Activated naive CD4-positive, alpha-beta T cell treated with anti-CD3 and anti-CD28 coated beads, Interleukin-2, amount 10 ng/mL, durations not matched to agents 7 days and 5 days (primary cell): ENCODE measurements at regions not wholly inside any gene's neighbourhood (a gene's known extent, or its start where the extent isn't known, plus 50 kb on each side); places are given as distances from the start of the nearest gene placed in this dataset.
"Not testable (repeated sequence)": the region's sequence is repeated elsewhere in the genome, so short reads cannot be mapped to it uniquely, and the experiment has no call there.

Experiments used
- CTCF ChIA-PET: fragments of 350-600 bp; sonication (Branson Sonifier 250); formaldehyde crosslinking; loops from one replicate; lab custom pipeline; 2021; ENCODE audit warnings: antibody characterized with exemption; lab: Charles Lee
- DNase-seq: peaks from one replicate; pipeline ENCODE4 v3.0.0-alpha.2; 2020
- H3K27ac Mint-ChIP-seq: one replicate; pipeline ENCODE4 v1.8.0; 2021; ENCODE audit warnings: mild to moderate bottlenecking, moderate library complexity, mixed read lengths
- H3K27me3 Mint-ChIP-seq: one replicate; pipeline ENCODE4 v1.8.0; 2021; ENCODE audit warnings: mild to moderate bottlenecking, mixed read lengths
- H3K36me3 Mint-ChIP-seq: one replicate; pipeline ENCODE4 v1.8.0; 2021; ENCODE audit warnings: mixed read lengths
- H3K4me1 Mint-ChIP-seq: one replicate; pipeline ENCODE4 v1.8.0; 2021; ENCODE audit warnings: mixed read lengths
- H3K4me3 Mint-ChIP-seq: one replicate; pipeline ENCODE4 v1.8.0; 2021; ENCODE audit warnings: mild to moderate bottlenecking, moderate library complexity, mixed read lengths
- H3K9me3 Mint-ChIP-seq: one replicate; pipeline ENCODE4 v1.8.0; 2021; ENCODE audit warnings: mixed read lengths

GRCh38 chr14:82661258-82661657 lies 1127.6 kb upstream of the SEL1L start:
- H3K9me3 Mint-ChIP-seq = peaks cover 3% of the 10 kb centered on the region
- CTCF ChIA-PET = no interaction called here
- H3K36me3 Mint-ChIP-seq = no peaks in the 10 kb centered on the region

DNA sequence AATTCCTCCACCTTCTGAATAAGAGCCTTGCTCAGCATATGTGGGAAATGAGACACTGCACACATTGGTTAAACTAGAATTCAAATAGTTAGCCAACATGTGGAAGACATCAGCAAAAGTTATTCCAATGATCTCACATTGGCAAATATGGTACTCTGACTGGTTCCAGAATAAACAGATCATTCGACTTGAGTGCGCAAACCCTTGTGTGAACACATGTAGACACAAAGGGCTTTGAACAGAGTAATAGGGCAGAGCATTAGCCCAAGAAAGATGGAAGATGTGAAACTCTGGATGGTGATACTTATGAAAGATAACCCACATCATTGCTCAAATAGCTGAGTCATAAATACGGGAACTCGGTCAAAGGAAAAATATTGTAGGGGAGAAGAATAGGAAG lies 1133.4 kb upstream of the SEL1L start:
- peaks cover 7% of the 10 kb centered on the region for H3K9me3 Mint-ChIP-seq
- no peaks in the 10 kb centered on the region for H3K27me3 Mint-ChIP-seq
- H3K4me3 Mint-ChIP-seq = no peak overlapping the region
- DNase-seq = no peak
- no peaks in the 10 kb centered on the region for H3K36me3 Mint-ChIP-seq
- no peak overlapping the region for H3K27ac Mint-ChIP-seq
- no peaks in the 10 kb centered on the region for H3K4me1 Mint-ChIP-seq
- CTCF ChIA-PET = no interaction called here

More at GRCh38 chr14:82661258-82661657, 1127.6 kb upstream of the SEL1L start:
- no peak for DNase-seq
- Mint-ChIP-seq H3K4me1 (no peaks in the 10 kb centered on the region), H3K27me3 (no peaks in the 10 kb centered on the region), H3K4me3 (no peak overlapping the region), H3K27ac (no peak overlapping the region)

GRCh38 chr14:82667501-82667900 lies 1133.8 kb upstream of the SEL1L start:
- peaks cover 7% of the 10 kb centered on the region for H3K9me3 Mint-ChIP-seq
- CTCF ChIA-PET = no interaction called here
- no peaks in the 10 kb centered on the region for H3K27me3 Mint-ChIP-seq
- no peaks in the 10 kb centered on the region for H3K36me3 Mint-ChIP-seq
- no peak overlapping the region for H3K4me3 Mint-ChIP-seq
- no peak overlapping the region for H3K27ac Mint-ChIP-seq
- no peak for DNase-seq
- H3K4me1 Mint-ChIP-seq = no peaks in the 10 kb centered on the region

DNA sequence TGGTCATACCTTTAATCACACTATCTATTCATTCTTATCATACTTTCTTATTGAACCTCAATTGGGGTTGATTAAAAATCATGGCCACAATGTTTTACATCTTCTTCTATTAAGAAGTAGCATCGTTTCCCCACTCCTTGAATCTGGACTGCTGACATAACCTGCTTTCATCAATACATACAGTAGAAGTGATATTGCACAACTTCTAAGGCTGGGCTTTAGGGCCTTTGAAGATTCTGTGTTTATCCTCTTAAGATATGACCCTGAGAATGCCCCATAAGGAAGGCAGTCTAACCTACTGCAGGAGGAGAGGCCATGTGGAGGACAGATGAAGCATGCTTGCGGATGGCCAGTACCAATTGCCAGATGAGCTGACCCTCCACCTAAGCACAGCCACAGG lies 1142.8 kb upstream of the SEL1L start:
- Mint-ChIP-seq H3K4me3 (no peak overlapping the region), H3K36me3 (no peaks in the 10 kb centered on the region), H3K27me3 (no peaks in the 10 kb centered on the region), H3K4me1 (no peaks in the 10 kb centered on the region), H3K9me3 (peaks cover 7% of the 10 kb centered on the region), H3K27ac (no peak overlapping the region)
- no peak for DNase-seq
- CTCF ChIA-PET = no interaction called here

DNA sequence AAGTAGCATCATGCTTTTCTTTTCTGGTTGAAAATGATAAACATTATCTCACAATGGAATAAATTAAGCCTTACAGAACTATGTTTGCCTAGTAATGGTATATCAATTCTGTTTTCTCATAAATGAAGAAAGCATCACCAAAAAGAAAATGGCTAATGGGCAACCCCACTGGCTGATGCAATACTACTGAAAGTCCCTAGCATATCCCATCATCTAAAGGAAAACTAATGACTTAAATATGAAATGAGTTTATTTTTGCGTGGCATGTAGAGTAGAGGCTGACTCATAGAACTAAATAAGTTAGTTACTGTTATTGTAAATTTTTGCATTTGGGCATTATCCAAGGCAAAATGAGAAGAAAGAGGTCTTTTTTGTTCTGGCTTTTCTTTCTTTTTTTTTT lies 1156.3 kb upstream of the SEL1L start:
- no peak for DNase-seq
- peaks cover 6% of the 10 kb centered on the region for H3K9me3 Mint-ChIP-seq
- no peaks in the 10 kb centered on the region for H3K27me3 Mint-ChIP-seq
- no peaks in the 10 kb centered on the region for H3K4me1 Mint-ChIP-seq
- no peaks in the 10 kb centered on the region for H3K36me3 Mint-ChIP-seq
- H3K27ac Mint-ChIP-seq = no peak overlapping the region
- H3K4me3 Mint-ChIP-seq = no peak overlapping the region
- CTCF ChIA-PET = no interaction called here

DNA sequence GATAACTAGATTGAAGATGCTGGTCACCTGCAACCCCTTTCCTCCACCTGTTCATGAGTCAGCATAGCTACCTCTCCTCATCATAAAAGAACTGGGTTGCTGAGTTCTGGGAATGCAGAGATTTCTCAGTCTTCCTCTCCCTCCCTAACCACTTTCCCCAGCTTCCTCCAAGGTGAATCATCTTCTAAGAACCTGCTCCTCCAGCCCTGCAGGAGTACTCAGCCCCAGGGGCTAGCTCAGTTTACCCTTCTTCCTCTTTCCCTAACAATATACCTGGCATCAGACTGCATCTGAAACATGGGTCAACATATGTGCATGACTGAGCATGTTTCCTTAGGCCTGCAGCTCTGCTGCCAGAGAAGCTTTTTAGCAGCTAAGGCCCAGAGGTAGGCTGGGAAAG lies 1157.5 kb upstream of the SEL1L start:
- CTCF ChIA-PET, H3K9me3 Mint-ChIP-seq, H3K36me3 Mint-ChIP-seq, H3K4me1 Mint-ChIP-seq, H3K27ac Mint-ChIP-seq, H3K4me3 Mint-ChIP-seq, DNase-seq, H3K27me3 Mint-ChIP-seq: not testable (repeated sequence)

GRCh38 chr14:82694820-82695219 lies 1161.2 kb upstream of the SEL1L start:
- Mint-ChIP-seq H3K4me1 (no peaks in the 10 kb centered on the region), H3K9me3 (peaks cover 6% of the 10 kb centered on the region), H3K27me3 (no peaks in the 10 kb centered on the region), H3K27ac (no peak overlapping the region), H3K4me3 (no peak overlapping the region), H3K36me3 (no peaks in the 10 kb centered on the region)
- no peak for DNase-seq
- CTCF ChIA-PET = no interaction called here

- Mint-ChIP-seq H3K36me3 (no peaks in the 10 kb centered on the region), H3K27ac (no peak overlapping the region), H3K27me3 (no peaks in the 10 kb centered on the region), H3K4me3 (no peak overlapping the region), H3K9me3 (peaks cover 4% of the 10 kb centered on the region), H3K4me1 (no peaks in the 10 kb centered on the region)
- DNase-seq = no peak
- CTCF ChIA-PET = no interaction called here
Observed at GRCh38 chr14:82704218-82704617, 1170.6 kb upstream of the SEL1L start.

DNA sequence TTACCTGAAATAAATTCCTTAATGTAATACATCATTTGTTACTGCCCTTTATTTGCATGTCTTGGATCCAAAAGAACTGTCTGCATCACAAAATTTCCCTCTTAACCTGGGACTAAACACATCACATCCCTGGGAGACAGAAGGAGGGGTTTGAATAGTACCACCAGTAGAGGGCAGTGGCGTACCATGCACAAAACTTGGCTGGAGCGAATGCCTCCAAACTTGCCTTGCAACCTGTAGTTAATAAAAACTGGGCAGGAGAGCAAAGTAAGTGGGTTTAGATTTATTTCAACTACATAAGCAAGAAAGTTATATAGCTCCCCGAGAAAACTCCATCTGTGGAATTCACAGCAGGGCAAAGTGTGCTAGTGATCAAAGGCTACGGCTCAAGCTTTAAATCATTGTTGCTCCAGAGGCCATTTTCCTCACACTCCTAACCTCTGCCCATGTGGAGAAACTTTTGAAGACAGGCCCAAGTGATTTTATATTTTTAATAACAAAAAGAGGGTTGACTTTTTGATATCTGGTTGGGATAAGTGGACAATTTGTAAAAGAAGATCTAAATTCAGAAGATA lies 1176.7 kb upstream of the SEL1L start:
- Mint-ChIP-seq H3K27me3 (no peaks in the 10 kb centered on the region), H3K9me3 (no peaks in the 10 kb centered on the region), H3K36me3 (no peaks in the 10 kb centered on the region), H3K4me1 (no peaks in the 10 kb centered on the region), H3K27ac (no peak overlapping the region), H3K4me3 (no peak overlapping the region)
- CTCF ChIA-PET = interaction anchor here (0.6 kb wide), 1 partner anchor 36 kb away, joined by 3 read pairs; no protein-coding TSS in a partner anchor
- DNase-seq = peak; percentile 50

GRCh38 chr14:82719617-82720016 lies 1186.0 kb upstream of the SEL1L start:
- Mint-ChIP-seq H3K4me3 (no peak overlapping the region), H3K27ac (no peak overlapping the region), H3K9me3 (peaks cover 5% of the 10 kb centered on the region), H3K36me3 (no peaks in the 10 kb centered on the region), H3K4me1 (no peaks in the 10 kb centered on the region), H3K27me3 (no peaks in the 10 kb centered on the region)
- CTCF ChIA-PET = no interaction called here
- no peak for DNase-seq

- peaks cover 10% of the 10 kb centered on the region for H3K9me3 Mint-ChIP-seq
- CTCF ChIA-PET = no interaction called here
- no peak overlapping the region for H3K27ac Mint-ChIP-seq
- no peaks in the 10 kb centered on the region for H3K4me1 Mint-ChIP-seq
- no peak for DNase-seq
- H3K36me3 Mint-ChIP-seq = no peaks in the 10 kb centered on the region
- no peaks in the 10 kb centered on the region for H3K27me3 Mint-ChIP-seq
- H3K4me3 Mint-ChIP-seq = no peak overlapping the region
Observed at GRCh38 chr14:82720431-82720830, 1186.8 kb upstream of the SEL1L start.

DNA sequence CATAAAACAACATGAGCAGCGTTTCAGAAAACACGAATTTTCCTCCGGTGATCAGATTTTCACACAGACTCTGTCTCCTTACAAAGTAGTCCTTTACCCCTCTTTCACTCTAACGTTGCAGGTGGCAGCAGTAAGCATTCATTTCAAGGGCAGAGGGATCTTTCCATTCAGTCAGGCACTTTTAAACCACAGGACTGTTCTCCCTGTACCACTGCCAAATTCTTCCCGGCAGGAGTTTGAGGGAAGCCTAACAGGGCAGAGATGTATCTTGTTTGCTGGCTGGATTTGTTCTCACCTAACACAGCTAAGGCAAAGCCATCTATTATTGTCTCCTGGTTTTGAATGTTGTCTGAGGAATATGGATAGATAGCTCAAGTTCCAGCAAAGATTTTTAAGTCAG lies 1187.3 kb upstream of the SEL1L start:
- CTCF ChIA-PET = no interaction called here
- DNase-seq = no peak
- no peak overlapping the region for H3K4me3 Mint-ChIP-seq
- no peak overlapping the region for H3K27ac Mint-ChIP-seq
- H3K9me3 Mint-ChIP-seq = peaks cover 10% of the 10 kb centered on the region
- no peaks in the 10 kb centered on the region for H3K36me3 Mint-ChIP-seq
- H3K4me1 Mint-ChIP-seq = no peaks in the 10 kb centered on the region
- H3K27me3 Mint-ChIP-seq = no peaks in the 10 kb centered on the region

DNA sequence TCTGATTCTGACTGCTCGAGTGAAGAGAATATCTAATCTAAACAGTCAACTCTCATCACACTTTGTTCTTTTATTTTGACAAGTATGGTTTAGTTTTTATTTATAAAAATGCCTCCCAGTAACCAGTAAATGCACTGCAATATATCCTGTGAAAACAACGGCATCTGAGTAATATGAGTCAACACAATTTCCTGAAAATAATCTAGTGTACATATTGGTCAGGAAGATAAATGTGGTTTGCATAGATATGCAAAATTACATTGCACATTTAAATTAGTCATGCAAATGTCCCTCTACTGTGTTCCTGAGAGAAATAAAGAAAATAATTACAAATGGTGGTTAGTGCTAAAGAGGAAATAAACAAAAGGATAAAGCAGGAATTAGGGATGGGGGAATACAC lies 1190.7 kb upstream of the SEL1L start:
- no peak overlapping the region for H3K27ac Mint-ChIP-seq
- H3K4me1 Mint-ChIP-seq = no peaks in the 10 kb centered on the region
- H3K4me3 Mint-ChIP-seq = no peak overlapping the region
- CTCF ChIA-PET = no interaction called here
- no peaks in the 10 kb centered on the region for H3K36me3 Mint-ChIP-seq
- no peaks in the 10 kb centered on the region for H3K27me3 Mint-ChIP-seq
- peaks cover 10% of the 10 kb centered on the region for H3K9me3 Mint-ChIP-seq
- DNase-seq = no peak

DNA sequence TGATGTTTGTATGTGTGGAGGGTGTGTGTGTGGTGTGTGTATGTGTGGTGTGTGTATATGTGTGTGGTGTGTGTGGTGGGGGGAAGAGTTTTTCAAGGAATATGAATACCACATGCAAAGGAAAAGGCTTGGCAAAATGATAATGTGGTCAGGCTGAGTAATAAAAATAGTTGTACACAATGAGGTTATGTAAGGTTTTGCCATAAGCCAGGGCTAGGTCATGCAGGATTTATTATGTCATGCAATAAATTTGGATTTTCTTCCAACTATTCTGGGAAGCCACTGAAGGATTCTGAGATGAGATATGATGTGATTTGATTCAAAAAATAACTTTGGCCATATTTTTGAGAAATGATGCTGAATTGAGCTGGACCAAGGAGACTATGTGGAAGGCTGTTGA lies 1191.6 kb upstream of the SEL1L start:
- Mint-ChIP-seq H3K9me3 (peaks cover 8% of the 10 kb centered on the region), H3K4me1 (no peaks in the 10 kb centered on the region), H3K27me3 (no peaks in the 10 kb centered on the region), H3K4me3 (no peak overlapping the region), H3K27ac (no peak overlapping the region), H3K36me3 (no peaks in the 10 kb centered on the region)
- CTCF ChIA-PET = no interaction called here
- DNase-seq = no peak

DNA sequence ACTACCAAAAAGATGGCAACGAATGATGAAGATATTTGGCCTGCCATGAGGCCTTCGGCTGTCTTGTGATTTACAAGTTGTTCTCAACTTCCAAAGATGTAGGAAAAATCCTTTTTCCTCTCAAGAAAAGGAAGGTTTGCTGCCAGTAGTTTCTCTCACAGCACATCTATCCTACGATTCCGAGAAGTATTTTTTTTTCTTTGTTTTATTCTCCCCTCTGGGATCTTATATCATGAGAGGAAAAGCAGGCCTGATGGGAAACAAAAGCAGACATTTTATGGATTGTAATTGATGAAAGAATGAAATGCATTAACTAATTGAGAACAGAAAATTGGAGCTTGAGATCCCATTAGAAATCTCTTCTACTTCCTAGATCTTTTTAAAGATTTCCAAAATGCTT lies 1197.9 kb upstream of the SEL1L start:
- Mint-ChIP-seq H3K9me3 (peaks cover 10% of the 10 kb centered on the region), H3K36me3 (no peaks in the 10 kb centered on the region), H3K27ac (no peak overlapping the region), H3K4me1 (no peaks in the 10 kb centered on the region), H3K27me3 (no peaks in the 10 kb centered on the region), H3K4me3 (no peak overlapping the region)
- CTCF ChIA-PET = no interaction called here
- DNase-seq = no peak

DNA sequence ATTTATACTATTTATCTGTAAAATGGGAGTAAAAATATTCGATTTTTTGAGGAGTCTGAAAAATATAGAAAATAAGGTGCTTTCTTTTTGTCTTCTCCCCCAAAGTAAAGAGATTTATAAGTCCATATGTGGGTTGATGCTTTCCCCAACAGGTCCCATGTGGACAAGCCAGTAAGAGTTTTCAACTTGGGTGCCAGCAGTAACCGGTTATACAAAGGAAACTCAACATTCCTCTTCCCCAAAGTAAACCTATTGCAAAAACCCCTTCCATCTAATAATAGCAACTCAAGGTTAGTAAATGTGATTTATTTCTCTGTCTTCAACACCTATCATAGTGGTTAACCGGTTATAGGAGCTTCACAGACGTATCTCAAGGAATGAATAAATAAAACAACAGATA lies 1206.9 kb upstream of the SEL1L start:
- CTCF ChIA-PET = no interaction called here
- H3K36me3 Mint-ChIP-seq = no peaks in the 10 kb centered on the region
- H3K4me3 Mint-ChIP-seq = no peak overlapping the region
- no peaks in the 10 kb centered on the region for H3K4me1 Mint-ChIP-seq
- H3K27me3 Mint-ChIP-seq = no peaks in the 10 kb centered on the region
- no peak overlapping the region for H3K27ac Mint-ChIP-seq
- DNase-seq = no peak
- peaks cover 9% of the 10 kb centered on the region for H3K9me3 Mint-ChIP-seq
